NOMO-1 treated with DMSO at 0.1 percent for 48 hours (cell line): ENCODE measurements at regions not wholly inside any gene's neighbourhood (a gene's known extent, or its start where the extent isn't known, plus 50 kb on each side); places are given as distances from the start of the nearest gene placed in this dataset.
"Not testable (repeated sequence)": the region's sequence is repeated elsewhere in the genome, so short reads cannot be mapped to it uniquely, and the experiment has no call there.

Experiments used
- DNase-seq: peaks from one replicate; lab custom pipeline; 2025; ENCODE audit not compliant: unreplicated experiment; lab: John Stamatoyannopoulos, UW

GRCh38 chr11:57913715-57914704 is 109.7 kb upstream of the OR9Q1 start:
- DNase-seq: no peak

- no peak for DNase-seq
Measured at GRCh38 chr11:57917632-57918031, 106.0 kb upstream of the OR9Q1 start.

GRCh38 chr11:57920971-57921370 is 102.7 kb upstream of the OR9Q1 start:
- DNase-seq: no peak

- no peak for DNase-seq
Measured at GRCh38 chr11:57932105-57932504, 91.6 kb upstream of the OR9Q1 start.

GRCh38 chr11:57935402-57936049 is 88.2 kb upstream of the OR9Q1 start:
- no peak for DNase-seq

GRCh38 chr11:57936050-57936418 is 87.6 kb upstream of the OR9Q1 start:
- DNase-seq: no peak

- DNase-seq: no peak
Measured at GRCh38 chr11:57937431-57937830, 86.2 kb upstream of the OR9Q1 start.

- no peak for DNase-seq
Measured at GRCh38 chr11:57938351-57938750, 85.3 kb upstream of the OR9Q1 start.

- DNase-seq: no peak
Measured at GRCh38 chr11:57940044-57940756, 83.5 kb upstream of the OR9Q1 start.

- no peak for DNase-seq
Measured at GRCh38 chr11:57941875-57942274, 81.8 kb upstream of the OR9Q1 start.

- DNase-seq: no peak
Measured at GRCh38 chr11:57942808-57943207, 80.9 kb upstream of the OR9Q1 start.

GRCh38 chr11:57943766-57944165 is 79.9 kb upstream of the OR9Q1 start:
- not testable (repeated sequence) for DNase-seq

GRCh38 chr11:57946628-57947027 is 77.1 kb upstream of the OR9Q1 start:
- no peak for DNase-seq

GRCh38 chr11:57964660-57965059 is 59.0 kb upstream of the OR9Q1 start:
- no peak for DNase-seq

- no peak for DNase-seq
Measured at GRCh38 chr11:57971272-57972012, 52.2 kb upstream of the OR9Q1 start.

GRCh38 chr11:57972013-57972367 is 51.7 kb upstream of the OR9Q1 start:
- no peak for DNase-seq
